ENCODE measurements at regions not wholly inside any gene's neighbourhood (a gene's known extent, or its start where the extent isn't known, plus 50 kb on each side); places are given as distances from the start of the nearest gene placed in this dataset.

- TF ChIP-seq RBBP5 (conservative IDR thresholded peaks at IDR 0.05) = no peak
- no peak for TF ChIP-seq RFX5 (IDR thresholded peaks at IDR 0.05; ENCODE audit: low read depth, low read length)
- TF ChIP-seq NFYA (IDR thresholded peaks at IDR 0.05; ENCODE audit: borderline replicate concordance, low read depth, low read length) = no peak
- no peak for TF ChIP-seq CTCF (IDR thresholded peaks at IDR 0.05 in 2 of 3, conservative IDR thresholded peaks at IDR 0.05 in 1 of 3; ENCODE audit: control insufficient read depth in 2 of 3, extremely low read depth in 1 of 3, insufficient read depth in 1 of 3, low read depth in 3 of 3, low read length in 3 of 3)
- no peak for TF ChIP-seq POLR2AphosphoS5 (IDR thresholded peaks at IDR 0.05; ENCODE audit: low read length)
- TF ChIP-seq ZBTB11 (CRISPR knock-in tag; IDR thresholded peaks at IDR 0.05) = no peak
- TF ChIP-seq MXI1 (IDR thresholded peaks at IDR 0.05; ENCODE audit: low read depth, low read length) = no peak
- TF ChIP-seq GATAD2B (conservative IDR thresholded peaks at IDR 0.05; ENCODE audit: low read depth) = no peak
- TF ChIP-seq IKZF1 (conservative IDR thresholded peaks at IDR 0.05) = no peak
- no peak for TF ChIP-seq RELA (IDR thresholded peaks at IDR 0.05; ENCODE audit: borderline replicate concordance, partially characterized antibody)
Observed at GRCh38 chr10:125238682-125239081, 78.3 kb upstream of the CTBP2 start.
